ENCODE measurements at regions not wholly inside any gene's neighbourhood (a gene's known extent, or its start where the extent isn't known, plus 50 kb on each side); places are given as distances from the start of the nearest gene placed in this dataset.

DNA sequence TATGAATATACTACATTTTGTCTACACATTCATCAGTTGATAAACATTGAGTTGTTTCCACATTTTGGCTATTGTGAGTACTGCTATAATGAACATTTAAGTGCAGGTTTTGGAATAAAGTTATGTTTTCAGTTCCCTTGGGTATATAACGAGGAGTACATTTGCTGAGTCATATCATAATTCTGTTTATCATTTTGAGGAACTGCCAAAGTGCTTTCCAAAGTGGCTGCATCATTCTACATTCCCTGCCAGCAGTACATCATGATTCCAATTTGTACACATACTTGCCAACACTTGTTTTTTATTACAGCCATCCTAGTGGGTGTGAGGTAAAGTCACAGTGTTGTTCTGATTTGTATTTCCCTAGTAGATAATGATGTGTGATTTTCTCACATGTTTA, 1458.6 kb upstream of the TENM4 start:
- TF ChIP-seq, protein P1, sequence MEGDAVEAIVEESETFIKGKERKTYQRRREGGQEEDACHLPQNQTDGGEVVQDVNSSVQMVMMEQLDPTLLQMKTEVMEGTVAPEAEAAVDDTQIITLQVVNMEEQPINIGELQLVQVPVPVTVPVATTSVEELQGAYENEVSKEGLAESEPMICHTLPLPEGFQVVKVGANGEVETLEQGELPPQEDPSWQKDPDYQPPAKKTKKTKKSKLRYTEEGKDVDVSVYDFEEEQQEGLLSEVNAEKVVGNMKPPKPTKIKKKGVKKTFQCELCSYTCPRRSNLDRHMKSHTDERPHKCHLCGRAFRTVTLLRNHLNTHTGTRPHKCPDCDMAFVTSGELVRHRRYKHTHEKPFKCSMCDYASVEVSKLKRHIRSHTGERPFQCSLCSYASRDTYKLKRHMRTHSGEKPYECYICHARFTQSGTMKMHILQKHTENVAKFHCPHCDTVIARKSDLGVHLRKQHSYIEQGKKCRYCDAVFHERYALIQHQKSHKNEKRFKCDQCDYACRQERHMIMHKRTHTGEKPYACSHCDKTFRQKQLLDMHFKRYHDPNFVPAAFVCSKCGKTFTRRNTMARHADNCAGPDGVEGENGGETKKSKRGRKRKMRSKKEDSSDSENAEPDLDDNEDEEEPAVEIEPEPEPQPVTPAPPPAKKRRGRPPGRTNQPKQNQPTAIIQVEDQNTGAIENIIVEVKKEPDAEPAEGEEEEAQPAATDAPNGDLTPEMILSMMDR (conservative IDR thresholded peaks at IDR 0.05; ENCODE audit: low read depth, low read length) = no peak
- no peak for TF ChIP-seq EZH2 (IDR thresholded peaks at IDR 0.05; ENCODE audit: low read length, unreplicated experiment)
- TF ChIP-seq EZH2phosphoT487 (IDR thresholded peaks at IDR 0.05; ENCODE audit: borderline replicate concordance, low read length) = no peak

Data from PC-3 (cell line).